GM21786 (cell line): ENCODE measurements at regions not wholly inside any gene's neighbourhood (a gene's known extent, or its start where the extent isn't known, plus 50 kb on each side); places are given as distances from the start of the nearest gene placed in this dataset.

ENCODE experiments used
- ATAC-seq: cut with Tn5 transposase; IDR thresholded peaks from one replicate; pipeline ENCODE4 v1.9.1; 2021; ENCODE audit not compliant: unreplicated experiment

DNA sequence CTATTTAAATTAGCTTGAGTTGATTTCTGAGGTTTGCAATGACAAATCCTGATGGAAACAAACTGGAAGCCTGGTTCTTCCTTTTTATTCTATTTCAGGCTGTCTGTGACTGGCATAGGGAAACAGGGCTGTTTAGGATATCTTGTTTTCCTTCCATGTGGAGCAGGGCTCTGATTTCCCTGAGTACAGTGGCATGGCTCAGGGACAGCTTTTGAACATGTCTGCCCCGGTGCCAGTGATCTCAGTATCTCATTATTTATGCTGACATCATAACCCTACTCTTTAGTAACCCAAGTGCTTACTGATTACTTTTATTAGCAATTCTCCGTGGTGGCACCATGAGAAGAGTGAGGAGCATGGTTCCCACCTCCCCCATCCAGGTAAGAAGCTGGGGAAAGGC is 720.3 kb downstream of the GALR1 start:
- ATAC-seq, result no peak

GRCh38 chr18:77970814-77971213 is 721.2 kb downstream of the GALR1 start:
- no peak for ATAC-seq

DNA sequence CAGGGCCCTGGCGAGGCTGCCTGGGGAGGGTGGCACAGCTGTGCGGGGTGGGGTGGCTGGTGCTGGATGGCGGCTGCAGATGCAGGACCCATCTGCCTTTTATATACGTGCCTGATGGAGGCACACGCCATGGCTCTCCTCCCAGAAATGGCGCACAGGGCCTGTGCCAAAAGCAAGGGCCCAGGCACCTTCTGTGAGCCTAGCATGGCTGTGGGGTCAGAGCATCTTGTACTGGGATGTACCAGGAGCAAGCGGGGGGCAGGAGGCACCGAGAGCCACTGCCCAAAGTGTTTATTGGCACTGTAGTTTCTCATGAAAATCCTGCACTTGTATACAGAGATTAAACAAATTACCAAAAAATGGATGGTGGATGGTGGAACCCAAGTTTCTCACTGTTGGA is 724.1 kb downstream of the GALR1 start:
- ATAC-seq, result no peak

- ATAC-seq, result no peak
These were observed 724.7 kb downstream of the GALR1 start for GRCh38 chr18:77974329-77974728.

DNA sequence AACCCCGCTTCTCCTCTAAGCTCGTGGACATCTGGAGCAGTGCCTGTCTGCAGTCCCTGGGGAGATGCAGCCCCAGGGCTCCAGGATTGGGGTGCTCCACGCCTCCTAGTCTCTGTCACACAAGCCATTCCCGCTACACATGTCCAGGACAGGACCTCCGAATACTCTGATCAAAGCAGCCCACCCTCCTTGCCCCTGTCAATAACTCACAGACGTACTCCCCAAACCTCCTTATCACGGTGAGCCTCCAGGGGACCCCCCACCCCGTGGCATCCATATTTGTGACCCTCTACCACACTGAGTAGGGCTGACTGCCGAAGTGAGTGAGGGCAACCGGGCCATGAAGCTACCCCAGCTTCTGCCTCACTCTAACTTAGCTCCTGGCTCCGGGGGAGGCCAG is 727.7 kb downstream of the GALR1 start:
- ATAC-seq, result no peak

GRCh38 chr18:77980275-77980674 is 730.6 kb downstream of the GALR1 start:
- no peak for ATAC-seq

DNA sequence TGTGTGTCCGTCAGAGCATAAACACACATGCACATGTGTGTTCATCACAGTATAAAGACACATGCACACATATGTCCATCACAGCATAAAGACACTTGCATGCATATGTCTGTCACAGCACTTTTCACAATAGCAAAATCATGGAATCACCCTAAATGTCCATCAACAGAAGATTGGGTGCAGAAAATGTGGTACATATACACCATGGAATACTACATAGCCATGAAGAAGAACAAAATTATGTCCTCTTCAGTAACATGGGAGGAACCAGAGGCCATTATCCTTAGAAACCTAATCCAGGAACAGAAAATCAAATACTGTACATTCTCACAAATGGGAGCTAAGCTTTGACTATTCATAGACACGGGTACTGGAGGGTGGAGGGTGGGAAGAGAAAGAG is 732.2 kb downstream of the GALR1 start:
- no peak for ATAC-seq

DNA sequence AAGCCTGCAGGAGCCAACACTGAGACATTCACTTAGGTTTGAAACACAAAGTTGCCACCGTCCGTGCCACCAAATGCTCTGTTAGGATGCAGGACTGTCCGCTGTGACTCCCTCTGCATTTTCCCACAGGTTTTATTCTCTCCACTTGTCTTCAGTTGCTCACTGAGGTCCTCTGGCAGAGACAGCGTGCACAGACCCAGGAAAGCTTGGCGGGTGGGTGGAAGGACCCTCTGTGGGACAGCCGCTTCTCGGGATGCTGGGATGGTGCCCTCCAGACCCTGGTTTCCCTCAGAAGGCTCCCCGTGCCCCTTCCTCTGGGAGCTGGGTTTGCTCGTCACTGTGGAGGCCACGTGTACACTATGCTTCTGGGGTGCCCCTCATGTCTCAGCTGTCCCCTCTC is 733.6 kb downstream of the GALR1 start:
- no peak for ATAC-seq

GRCh38 chr18:77984178-77984577 is 734.5 kb downstream of the GALR1 start:
- ATAC-seq, result no peak

DNA sequence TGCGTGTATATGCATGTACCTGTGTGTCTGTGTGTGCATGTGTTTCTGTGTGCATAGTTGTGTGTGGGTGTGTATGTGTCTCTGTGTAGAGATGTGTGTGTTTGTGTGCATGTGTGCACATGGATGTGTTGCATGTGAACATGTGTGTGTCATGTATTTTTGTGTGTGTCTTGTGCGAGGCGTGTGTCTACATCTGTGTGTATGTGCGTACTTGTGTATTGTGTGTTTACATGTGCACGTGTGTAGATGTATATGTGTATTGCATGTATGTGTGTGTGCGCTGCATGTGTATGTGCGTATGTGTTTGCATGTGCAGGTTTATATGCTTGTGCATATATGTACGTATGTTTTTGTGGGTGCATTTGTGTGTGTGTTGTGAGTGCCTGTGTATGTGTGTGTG is 735.2 kb downstream of the GALR1 start:
- no peak for ATAC-seq

DNA sequence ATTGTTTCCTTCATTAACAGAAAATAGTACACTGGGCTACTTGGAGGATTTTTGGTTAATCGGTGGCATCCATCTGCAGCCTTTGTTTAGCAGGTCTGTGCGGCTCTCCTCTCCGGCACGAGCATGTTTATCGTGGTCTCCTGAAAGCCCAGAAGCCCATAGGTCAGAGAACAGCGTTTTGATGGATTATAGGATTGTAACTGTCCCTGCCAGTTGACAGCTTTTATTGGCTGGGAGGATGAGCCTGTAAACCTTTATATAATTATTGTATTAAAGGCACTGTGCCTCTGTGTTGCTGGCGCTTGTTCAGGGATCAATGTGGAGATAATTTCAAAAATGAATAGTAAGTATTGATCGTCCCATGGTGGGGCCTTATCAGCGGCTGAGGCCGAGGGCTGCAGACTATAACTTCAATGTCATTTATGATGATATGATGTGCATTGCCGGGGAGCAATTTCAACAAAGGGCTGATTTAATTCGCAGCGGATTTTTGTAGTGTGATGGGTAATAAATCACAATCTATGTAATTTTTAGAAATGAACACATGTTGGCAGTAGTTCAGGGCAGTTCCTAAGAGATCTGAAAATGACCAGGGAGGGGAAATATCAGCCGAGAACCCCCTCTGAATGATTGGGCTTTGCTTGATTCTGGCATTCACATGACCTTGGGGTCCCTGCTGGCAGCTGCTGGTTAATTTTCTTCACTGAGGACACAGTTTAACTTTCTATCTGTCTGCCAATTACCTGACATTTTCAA is 736.1 kb downstream of the GALR1 start:
- no peak for ATAC-seq

- no peak for ATAC-seq
These were observed 740.5 kb downstream of the GALR1 start for GRCh38 chr18:77990131-77990530.

GRCh38 chr18:77990901-77991300 is 741.3 kb downstream of the GALR1 start:
- ATAC-seq, result no peak

DNA sequence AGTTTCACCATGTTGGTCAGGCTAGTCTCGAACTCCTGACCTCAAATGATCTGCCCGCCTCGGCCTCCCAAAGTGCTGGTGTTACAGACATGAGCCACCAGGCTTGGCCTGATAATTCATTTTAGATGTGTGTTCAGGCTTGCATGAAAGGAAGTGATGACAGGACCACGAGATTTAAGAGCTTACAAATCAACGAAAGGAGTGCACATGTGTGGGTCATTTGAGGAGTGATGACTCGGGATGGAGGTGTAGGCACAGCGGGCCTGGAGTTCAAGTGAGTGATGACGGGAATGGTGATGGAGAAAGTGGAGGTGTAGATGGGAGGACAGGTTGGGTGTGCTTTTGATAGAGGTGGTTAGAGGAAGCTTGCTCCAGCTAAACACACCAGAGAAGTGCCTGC is 742.4 kb downstream of the GALR1 start:
- ATAC-seq, result no peak

- no peak for ATAC-seq
These were observed 743.7 kb downstream of the GALR1 start for GRCh38 chr18:77993188-77993981.

DNA sequence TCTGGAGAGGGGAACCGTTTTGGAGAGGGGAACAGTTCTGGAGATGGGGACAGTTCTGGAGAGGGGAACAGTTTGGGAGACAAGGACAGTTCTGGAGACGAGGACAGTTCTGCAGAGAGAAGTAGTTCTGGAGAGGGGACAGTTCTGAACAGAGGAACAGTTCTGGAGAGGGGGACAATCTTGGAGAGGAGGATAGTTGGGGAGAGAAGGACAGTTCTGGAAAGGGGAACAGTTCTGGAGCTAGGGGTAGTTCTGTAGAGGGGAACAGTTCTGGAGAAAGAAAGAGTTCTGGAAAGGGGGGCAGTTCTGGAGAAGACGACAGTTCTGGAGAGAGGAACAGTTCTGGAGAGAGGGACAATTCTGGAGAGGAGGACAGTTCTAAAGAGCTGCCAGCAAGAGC is 745.9 kb downstream of the GALR1 start:
- ATAC-seq, result no peak

DNA sequence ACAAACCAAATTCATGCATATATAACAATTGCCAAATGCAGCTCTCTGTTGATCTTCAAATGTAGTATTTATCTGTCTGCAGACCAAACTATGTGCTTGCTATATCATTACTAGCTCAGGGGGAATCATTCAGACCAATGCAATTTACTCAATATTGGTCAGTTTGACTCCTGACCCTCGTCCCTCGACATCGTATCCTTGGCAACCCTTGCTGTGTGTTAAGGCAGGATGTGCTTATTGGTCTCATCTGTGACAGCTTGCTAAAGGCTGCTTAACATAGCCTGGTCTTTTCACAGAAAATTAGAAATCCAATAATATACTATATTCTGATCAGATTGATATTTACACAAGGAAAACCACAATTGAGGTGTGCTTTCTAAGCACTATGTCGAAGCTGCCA is 747.1 kb downstream of the GALR1 start:
- ATAC-seq, result no peak

DNA sequence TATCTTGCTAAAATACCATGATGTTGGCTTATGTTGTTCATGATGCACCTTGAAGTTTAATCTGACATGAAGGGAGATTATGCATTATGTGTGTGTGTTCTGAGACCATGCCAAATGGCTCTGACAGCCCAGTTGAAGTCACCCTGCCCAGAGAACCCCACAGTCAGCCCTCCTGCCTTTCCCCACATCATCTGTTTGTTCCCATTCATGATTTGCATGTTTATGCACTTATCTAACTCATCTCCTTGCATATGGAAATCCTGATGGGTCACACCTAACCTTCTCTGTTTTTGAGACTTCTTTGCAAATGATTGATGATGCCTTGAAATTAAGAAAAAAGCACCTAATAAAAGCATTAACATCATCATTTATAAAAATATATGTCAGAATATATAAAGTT is 752.2 kb downstream of the GALR1 start:
- ATAC-seq, result no peak

DNA sequence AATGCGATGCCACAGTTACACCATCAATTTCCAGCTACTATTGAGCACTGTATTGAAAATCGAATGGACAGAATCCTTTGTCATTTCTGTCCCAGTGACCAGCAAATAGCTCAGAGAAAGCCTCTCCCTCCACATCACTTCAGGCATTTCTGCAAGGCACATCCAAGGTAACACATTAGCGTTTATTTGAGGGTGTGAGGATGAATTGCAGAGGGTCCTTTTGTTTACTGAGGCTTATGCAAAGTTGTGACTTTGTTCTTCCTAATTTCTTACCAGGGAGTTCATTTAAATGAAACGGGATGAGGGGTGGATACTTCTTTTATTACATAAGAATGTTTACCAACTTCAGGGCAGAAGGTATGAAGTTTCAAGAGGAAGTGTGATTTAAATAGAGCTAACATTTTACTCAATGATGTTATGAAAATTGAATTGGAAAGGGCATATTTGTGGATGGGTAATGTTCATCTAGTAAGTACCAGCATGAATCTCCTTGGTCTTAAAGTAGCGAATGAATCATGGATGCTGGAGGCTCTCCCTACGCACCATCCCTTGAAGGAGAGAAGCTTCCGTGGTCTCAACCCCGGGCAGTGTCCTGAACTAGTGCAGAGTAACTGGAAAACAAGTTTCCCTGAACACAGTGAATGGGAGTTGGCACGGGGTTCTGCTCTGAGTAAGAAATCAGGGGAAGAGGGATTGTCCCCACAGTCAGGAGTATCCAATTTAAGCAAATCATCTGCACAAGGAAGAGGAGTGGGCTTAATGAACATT is 756.5 kb downstream of the GALR1 start:
- no peak for ATAC-seq

DNA sequence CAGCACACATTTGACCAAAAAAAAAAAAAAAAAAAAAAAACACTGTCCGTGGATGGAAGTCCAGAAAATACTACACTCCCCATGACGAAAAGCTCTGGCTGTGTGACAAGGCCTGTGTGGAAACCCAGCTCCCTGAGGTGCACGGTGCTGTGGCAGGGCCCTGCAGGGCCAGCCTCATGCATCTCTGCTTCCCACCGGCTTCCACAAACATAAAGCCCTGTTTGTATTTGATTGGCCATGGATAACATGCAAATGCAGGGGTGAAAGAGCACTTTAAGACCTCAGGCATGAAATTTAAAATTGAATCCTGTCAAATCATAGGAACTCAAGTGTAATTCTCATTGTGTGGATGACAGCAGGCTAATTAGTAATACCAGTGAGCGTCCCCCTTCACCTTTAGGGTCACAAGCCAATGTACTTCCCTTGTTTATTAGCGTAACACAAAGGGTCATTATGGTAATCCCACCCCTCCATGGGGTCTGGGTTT is 757.2 kb downstream of the GALR1 start:
- ATAC-seq, result no peak

DNA sequence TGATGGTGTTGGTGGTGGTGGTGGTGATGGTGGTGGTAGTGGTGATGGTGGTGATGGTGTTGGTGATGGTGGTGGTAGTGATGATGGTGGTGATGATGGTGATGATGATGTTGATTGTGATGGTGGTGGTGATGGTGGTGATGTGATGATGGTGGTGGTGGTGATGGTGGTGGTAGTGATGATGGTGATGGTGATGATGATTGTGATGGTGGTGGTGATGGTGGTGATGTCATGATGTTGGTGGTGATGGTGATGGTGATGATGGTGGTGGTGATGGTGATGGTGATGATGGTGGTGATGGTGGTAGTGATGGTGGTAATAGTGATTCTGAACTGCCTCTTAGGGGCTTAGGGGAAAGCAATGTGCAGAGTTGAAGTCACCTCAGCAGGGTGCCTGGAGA is 760.7 kb downstream of the GALR1 start:
- no peak for ATAC-seq

- no peak for ATAC-seq
These were observed 768.2 kb downstream of the GALR1 start for GRCh38 chr18:78017869-78018268.
